ENCODE measurements at regions not wholly inside any gene's neighbourhood (a gene's known extent, or its start where the extent isn't known, plus 50 kb on each side); places are given as distances from the start of the nearest gene placed in this dataset.
A peak's percentile ranks its signal among the peaks of the same experiment; 100 is the strongest.

GRCh38 chr14:53541411-53541810, 388.3 kb upstream of the DDHD1 start:
- Histone ChIP-seq H3F3A (replicated peaks; ENCODE audit: insufficient read depth) (no peaks in the 10 kb centered on the region), H3K9me2 (no peaks in the 10 kb centered on the region), H3K27me3 (ENCODE audit: insufficient read depth) (no peaks in the 10 kb centered on the region; the same call in 1 of the 2 replicates), H3K36me3 (replicated peaks in 1 of 2; ENCODE audit: control insufficient read depth in 1 of 2, insufficient read depth in 2 of 2, low read length in 1 of 2) (no peaks in the 10 kb centered on the region), H3K4me2 (no peak overlapping the region), H2AFZ (ENCODE audit: low read depth) (no peak overlapping the region), H3K9ac (no peak overlapping the region), H3K79me2 (ENCODE audit: insufficient read depth) (no peaks in the 10 kb centered on the region), H3K4me1 (ENCODE audit: control insufficient read depth in 1 of 2, insufficient read depth in 2 of 2, low read depth in 1 of 2, low read length in 1 of 2) (peaks cover 0 to 7% of the 10 kb centered on the region in 2 experiments; a peak in 1 of 4 replicates), H3K4me3 (ENCODE audit: low read depth in 2 of 2, low read length in 1 of 2) (no peak overlapping the region), H3K9me3 (no peaks in the 10 kb centered on the region), H3K27ac (ENCODE audit: low read depth in 2 of 2, low read length in 1 of 2) (no peak overlapping the region), H4K20me1 (ENCODE audit: insufficient read depth) (no peaks in the 10 kb centered on the region)
- POLR2A ChIA-PET = no interaction called here
- no peak for DNase-seq
- CTCF ChIA-PET = interaction anchor here (6.5 kb wide), 1 partner anchor 807 kb away, joined by 70 read pairs; no protein-coding TSS in a partner anchor
- TF ChIP-seq FOXJ3 (CRISPR knock-in tag; IDR thresholded peaks at IDR 0.05) (no peak), ELF1 (IDR thresholded peaks at IDR 0.05) (no peak), USF2 (IDR thresholded peaks at IDR 0.05; ENCODE audit: borderline replicate concordance, low read depth, low read length) (no peak), RCOR1 (IDR thresholded peaks at IDR 0.05; ENCODE audit: low read length) (no peak), GABPA (IDR thresholded peaks at IDR 0.05; ENCODE audit: low read depth) (no peak), NRF1 (IDR thresholded peaks at IDR 0.05; ENCODE audit: low read depth, low read length) (no peak), PBX3 (IDR thresholded peaks at IDR 0.05) (no peak), MXI1 (IDR thresholded peaks at IDR 0.05; ENCODE audit: low read depth, low read length) (no peak), TEAD4 (IDR thresholded peaks at IDR 0.05; ENCODE audit: borderline replicate concordance, insufficient read depth) (no peak)

- H3K9me3 ChIP-seq = no peaks in the 10 kb centered on the region
- H4K20me1 ChIP-seq (ENCODE audit: insufficient read depth) = no peaks in the 10 kb centered on the region
- H3F3A ChIP-seq (replicated peaks; ENCODE audit: insufficient read depth) = no peaks in the 10 kb centered on the region
- ChIA-PET POLR2A (no interaction called here), CTCF (interaction anchor here (0.6 to 6.5 kb wide), 20 partner anchors 10 to 809 kb away, joined by 3 to 70 read pairs (median 4); no protein-coding TSS in a partner anchor)
- no peak for TF ChIP-seq FOXM1 (IDR thresholded peaks at IDR 0.05; ENCODE audit: low read depth)
- TF ChIP-seq ELF1 (IDR thresholded peaks at IDR 0.05) = no peak
- peak; percentile 81 for TF ChIP-seq SMC3 (IDR thresholded peaks at IDR 0.05; ENCODE audit: low read depth, low read length)
- TF ChIP-seq JUND (IDR thresholded peaks at IDR 0.05) = no peak
- TF ChIP-seq TAF1 (IDR thresholded peaks at IDR 0.05; ENCODE audit: borderline replicate concordance, low read depth, low read length) = no peak
- TF ChIP-seq ZBTB33 (IDR thresholded peaks at IDR 0.05; ENCODE audit: borderline replicate concordance, low read depth) = no peak
- TF ChIP-seq PBX3 (IDR thresholded peaks at IDR 0.05) = no peak
- TF ChIP-seq CTCF (IDR thresholded peaks at IDR 0.05) = peak; percentile 86
- TF ChIP-seq RAD21 (IDR thresholded peaks at IDR 0.05; ENCODE audit: low read length) = peak; percentile 91
- H3K36me3 ChIP-seq (replicated peaks in 1 of 2; ENCODE audit: control insufficient read depth in 1 of 2, insufficient read depth in 2 of 2, low read length in 1 of 2) = no peaks in the 10 kb centered on the region
- no peak overlapping the region for H3K9ac ChIP-seq
- no peaks in the 10 kb centered on the region for H3K9me2 ChIP-seq
- no peak overlapping the region; a peak in 1 of 4 replicates for H3K4me3 ChIP-seq (ENCODE audit: low read depth in 2 of 2, low read length in 1 of 2)
- peaks cover 0 to 7% of the 10 kb centered on the region in 2 experiments; a peak in 1 of 4 replicates for H3K4me1 ChIP-seq (ENCODE audit: control insufficient read depth in 1 of 2, insufficient read depth in 2 of 2, low read depth in 1 of 2, low read length in 1 of 2)
- no peak overlapping the region for H3K4me2 ChIP-seq
- H3K27ac ChIP-seq (ENCODE audit: low read depth in 2 of 2, low read length in 1 of 2) = no peak overlapping the region
- peak; percentile 39 for DNase-seq
- no peaks in the 10 kb centered on the region for H3K79me2 ChIP-seq (ENCODE audit: insufficient read depth)
- 27% methylated on average over 5 of the region's 5 CpGs for WGBS (ENCODE audit: low lambda C conversion rate)
- H3K27me3 ChIP-seq (ENCODE audit: insufficient read depth) = no peaks in the 10 kb centered on the region; the same call in 1 of the 2 replicates
- H2AFZ ChIP-seq (ENCODE audit: low read depth) = no peak overlapping the region
Observed at GRCh38 chr14:53539489-53540126, 386.5 kb upstream of the DDHD1 start.
